Suppressor macrophage treated with lipopolysaccharide for 1 hour (primary cell): ENCODE measurements at regions not wholly inside any gene's neighbourhood (a gene's known extent, or its start where the extent isn't known, plus 50 kb on each side); places are given as distances from the start of the nearest gene placed in this dataset.
"Not testable (repeated sequence)": the region's sequence is repeated elsewhere in the genome, so short reads cannot be mapped to it uniquely, and the experiment has no call there.

Source experiments
- DNase-seq, 3 donors: peaks; one replicate each; pipeline ENCODE4 v3.0.0-alpha.2; 2020 to 2022

DNA sequence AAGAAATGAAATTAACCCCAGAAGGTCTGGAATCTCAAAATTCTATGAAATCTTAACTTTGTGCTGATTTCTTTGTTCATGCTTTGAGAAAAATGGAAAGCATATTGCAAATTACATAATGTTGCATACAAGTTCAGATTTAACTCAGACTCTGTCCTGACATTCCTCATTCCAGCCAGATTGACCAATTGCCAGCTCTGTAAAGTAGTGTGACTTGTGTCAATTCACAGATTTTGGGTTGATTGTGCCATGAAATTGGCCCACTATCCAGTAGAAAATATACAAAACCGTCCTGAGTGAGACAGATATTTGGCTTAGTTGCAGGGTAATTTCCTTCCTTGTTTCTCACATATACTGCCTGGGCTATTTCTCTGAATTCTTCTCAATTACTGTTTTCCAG, 1312.6 kb downstream of the ROBO1 start:
- no peak for DNase-seq

DNA sequence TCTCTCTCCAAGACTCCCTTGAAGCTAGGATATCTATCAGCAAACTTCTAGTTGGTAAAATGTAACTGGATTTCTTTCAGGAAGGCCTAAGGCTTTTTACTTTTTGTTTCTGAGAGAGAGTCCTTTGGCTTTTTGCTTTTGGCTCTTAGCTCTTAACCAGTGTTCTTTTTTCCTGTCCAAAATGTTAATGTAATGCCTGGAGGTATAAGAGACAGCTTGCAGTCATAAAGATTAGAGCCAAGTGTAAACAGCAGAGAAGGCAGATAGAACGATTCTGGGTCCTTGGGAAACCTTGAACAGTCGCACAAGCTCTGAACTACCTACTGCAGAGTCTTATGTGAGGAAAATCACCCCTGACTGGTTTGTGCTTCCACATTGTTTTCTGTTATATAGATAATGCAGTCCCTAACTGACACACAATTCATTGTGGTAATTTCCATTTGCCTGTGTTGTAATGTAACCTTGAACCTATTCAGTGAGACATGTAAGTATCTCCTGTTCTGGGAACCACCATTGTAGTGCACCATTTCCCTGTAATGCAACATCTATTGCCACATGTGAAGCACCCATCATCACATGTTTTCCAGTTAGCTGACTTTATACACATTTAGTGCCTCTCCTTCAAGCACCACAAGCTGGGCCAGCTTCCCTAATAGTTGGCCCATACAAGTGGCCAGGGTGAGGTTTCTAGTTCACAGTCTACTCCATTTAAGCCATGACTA, 1311.9 kb downstream of the ROBO1 start:
- DNase-seq: no peak

DNA sequence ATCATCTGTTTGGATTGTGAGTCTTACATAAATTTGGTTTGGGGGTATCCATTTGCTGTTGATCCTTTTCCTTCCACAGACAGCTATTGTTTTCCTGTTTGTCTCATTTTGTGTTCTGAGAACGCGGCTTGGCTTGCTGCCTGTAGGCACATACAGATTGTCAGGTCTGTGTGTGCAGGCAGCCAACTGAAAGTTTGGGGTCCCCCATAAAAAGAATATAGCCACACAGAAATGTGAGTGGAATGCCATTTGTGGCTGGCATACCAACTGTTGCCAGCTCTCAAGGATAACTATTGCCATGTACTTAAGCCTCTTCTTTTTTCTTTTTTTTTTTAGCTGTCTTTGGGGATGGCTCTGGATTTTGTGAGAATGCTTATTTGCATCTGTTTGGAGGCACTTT, 1308.0 kb downstream of the ROBO1 start:
- no peak for DNase-seq

DNA sequence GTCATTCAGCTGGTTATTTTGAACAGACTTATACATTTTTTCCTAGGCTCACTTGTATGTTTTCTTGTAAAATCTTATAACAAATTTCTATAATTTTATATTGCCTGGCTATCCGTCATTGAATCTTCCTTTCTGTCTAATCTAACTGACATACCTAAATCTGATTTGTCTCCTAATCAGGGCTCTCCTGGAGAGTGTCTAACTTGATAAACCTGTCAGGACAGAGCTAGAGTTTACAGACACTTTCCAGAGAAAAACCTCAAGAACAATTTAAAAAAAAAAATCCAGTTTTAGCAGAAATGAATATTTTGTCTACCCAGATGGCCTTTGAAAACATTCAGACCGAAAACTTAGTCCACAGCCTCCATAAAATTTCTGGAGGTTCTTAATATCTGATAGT, 1305.8 kb downstream of the ROBO1 start:
- no peak for DNase-seq

DNA sequence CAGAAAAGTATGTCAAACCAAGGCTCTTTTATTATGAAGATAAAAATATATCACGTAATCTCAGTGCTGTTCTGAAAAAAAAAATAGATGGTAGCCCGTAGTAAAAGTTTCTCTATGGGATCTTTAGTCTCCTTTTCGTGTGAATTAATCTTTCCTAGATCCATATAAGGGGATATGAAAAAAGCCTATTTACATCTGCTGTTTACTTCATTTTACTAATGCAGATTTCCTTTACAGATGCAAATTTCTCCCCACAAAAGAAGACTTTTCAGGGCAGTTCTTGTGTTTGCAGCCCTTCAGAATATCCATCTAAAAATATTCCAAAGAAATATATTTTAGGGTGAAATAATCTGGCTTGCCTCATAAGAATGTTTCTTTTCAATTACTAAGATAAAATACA, 1291.7 kb downstream of the ROBO1 start:
- DNase-seq: no peak

DNA sequence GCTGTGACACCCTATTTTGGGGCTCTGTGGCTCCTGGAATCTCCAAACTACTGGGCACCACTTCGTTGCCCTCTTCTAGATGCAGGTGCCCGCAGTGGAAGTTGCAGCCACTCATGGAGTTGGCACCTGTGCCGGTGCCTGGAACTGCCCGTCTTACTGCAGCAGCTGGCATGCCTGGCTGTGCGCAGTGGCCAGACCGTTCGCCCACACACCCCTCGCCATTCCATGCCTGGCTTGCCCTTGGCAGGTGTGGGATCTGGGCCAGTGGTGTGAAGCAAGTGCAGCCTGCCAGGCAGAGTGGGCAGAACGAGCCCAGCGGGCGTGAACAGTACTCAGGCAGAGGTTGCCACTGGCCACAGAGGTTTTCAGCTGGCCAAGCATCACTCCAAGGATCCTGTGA, 1286.7 kb downstream of the ROBO1 start:
- no peak for DNase-seq

DNA sequence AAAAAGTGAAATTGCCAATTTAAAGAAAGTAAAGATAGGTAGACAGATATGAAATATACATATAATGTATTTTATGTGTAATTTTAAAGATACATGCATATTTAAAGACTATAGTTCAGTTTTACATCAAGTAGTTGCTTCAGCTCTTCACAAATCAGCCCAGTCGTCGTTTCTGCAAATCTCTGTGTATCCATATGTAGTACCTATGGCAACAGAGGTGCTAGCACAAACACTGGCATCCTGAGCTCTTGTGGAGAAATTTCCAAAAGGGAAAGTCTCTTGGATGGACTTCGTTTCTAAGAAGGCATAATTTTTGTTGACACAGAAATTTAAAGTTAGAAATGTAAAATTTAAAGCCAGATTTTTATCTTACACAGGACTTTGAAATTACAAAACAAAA, 1284.7 kb downstream of the ROBO1 start:
- DNase-seq: no peak

DNA sequence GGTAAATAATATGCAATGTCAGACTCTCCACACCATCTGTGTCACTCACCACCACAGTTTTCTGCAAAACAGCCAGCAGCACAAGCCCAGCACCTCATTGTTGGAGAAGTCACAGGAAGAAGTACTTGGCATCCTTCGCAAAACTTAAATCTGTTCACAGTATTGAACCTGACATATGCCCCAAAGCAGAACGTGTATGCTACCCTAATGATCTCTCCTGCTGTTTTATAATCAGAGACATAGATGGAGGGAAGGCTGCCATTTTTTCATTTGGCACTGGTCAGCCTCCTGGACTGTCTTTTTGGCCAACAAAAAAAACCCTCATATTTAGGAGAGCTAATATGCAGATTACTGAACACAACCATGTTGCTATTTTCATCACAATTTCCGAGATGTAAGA, 1272.9 kb downstream of the ROBO1 start:
- DNase-seq: no peak

DNA sequence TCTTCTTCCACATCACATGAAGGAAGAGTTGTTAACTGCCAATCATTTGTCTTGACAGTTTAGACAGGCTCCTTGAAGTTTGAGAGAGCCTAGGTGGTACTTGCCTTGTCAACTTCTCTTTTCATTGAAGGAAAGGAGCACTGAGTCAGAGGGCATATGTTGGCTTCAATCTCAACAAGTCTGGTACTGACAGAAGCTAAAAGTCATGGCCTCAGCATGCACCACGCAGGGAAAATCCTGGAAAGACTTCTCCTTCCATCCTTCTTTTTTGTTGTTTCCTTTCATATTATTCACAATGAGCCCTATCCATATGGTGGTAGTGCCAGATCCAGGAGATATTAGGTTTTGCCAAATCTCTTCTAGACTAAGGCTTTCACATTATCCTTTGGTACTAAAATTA, 1272.5 kb downstream of the ROBO1 start:
- DNase-seq: no peak

DNA sequence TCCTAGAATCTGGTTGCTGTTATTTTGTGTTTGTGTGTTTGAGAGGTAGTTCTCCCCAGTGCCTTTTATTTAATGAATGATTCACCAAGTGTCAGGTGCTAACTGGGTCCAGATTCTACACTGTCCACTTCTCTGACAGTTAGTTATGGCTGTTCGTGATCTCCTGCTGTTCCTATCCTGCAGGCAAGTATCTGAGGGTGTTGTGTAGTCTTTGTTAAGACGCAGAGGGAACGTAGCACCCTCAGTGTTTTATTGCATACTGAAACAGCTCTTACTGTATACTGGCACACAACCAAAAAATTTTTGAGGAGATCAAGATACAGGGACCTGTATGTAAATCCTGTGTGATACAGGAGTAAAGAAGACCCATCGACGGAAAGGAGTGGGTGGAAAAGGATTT, 1271.3 kb downstream of the ROBO1 start:
- no peak for DNase-seq

DNA sequence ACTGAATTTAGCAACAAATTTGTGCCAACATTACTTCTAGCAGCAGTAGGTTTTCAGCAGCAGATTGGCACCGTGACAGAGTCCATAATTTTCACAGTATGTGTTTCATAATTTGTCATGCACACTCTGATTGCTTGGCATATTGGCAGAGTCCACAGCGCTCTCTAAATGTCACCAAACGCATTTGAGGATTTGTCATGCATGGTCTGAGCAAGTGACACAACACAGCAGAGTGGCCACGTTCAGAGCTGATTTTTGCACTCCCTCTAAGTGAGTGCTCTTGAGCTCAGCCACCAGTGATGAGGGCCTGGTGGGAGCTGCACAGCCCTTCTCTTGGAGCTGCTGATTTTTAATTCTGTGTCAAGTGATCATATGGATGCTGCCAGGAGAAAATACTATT, 1270.8 kb downstream of the ROBO1 start:
- no peak for DNase-seq

DNA sequence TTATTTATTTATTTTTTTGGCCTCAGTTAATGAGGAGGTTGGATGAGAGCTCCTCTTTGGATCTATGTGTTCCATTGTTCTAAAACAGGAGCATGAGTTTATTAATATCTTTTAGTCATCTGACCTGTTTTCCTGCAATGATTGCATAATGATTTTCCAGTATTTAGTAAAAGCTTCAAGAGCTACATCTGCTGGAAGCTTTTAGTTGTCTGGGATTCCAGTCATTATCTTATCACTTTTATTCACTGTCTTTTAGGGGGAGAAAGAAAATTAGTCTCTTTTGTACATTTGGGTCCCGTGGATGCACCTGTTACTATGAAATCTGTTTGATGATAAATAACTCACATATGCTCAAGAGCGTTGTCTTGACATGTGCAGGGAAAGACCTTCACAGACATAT, 1270.0 kb downstream of the ROBO1 start:
- no peak for DNase-seq

DNA sequence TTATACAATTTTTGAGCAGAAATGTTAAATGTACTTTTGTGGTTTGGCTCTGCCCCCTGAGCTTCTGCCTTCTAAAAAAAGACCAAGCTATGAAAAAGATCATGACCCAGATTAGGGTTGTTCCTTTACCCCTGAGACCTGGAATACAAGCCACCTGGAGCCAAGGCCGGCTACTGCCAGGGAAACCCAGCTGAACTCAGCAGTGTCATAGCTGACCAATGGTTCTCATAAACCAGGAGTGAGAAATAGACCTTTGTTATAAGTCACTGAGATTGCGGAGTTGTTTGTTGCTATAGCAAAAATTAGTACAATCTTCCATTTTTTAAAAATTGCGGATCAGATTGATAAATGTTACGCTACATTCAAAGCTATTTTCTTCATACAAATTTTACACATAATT, 1261.7 kb downstream of the ROBO1 start:
- no peak for DNase-seq

DNA sequence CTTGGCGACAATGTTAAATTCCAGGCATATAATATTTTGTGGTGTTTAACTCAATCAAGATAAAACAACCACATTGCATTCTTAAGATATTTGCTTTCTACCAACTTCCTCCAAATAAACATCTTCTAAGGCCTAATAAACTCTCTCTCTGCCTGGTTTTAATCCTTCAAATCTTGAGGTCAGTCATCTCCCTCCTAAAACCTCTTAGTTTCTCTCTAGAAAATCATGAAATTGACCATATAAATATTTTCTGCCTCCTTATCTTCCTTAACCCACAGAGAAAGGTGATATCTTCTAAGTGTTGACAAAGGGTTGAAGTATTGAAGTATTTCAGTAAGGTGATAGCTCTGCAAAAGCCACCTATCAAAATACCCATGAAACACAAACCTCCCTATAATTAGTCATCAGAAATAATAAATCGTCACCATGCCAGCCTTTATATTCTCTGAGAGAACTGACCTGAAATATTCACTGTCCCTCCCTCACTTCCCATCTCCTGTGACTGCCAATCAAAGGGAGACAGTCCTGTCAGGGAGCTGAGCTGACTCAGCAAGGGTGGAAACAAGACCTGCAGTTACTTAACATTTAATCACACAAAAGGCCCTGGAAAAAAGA, 1261.1 kb downstream of the ROBO1 start:
- DNase-seq: no peak

DNA sequence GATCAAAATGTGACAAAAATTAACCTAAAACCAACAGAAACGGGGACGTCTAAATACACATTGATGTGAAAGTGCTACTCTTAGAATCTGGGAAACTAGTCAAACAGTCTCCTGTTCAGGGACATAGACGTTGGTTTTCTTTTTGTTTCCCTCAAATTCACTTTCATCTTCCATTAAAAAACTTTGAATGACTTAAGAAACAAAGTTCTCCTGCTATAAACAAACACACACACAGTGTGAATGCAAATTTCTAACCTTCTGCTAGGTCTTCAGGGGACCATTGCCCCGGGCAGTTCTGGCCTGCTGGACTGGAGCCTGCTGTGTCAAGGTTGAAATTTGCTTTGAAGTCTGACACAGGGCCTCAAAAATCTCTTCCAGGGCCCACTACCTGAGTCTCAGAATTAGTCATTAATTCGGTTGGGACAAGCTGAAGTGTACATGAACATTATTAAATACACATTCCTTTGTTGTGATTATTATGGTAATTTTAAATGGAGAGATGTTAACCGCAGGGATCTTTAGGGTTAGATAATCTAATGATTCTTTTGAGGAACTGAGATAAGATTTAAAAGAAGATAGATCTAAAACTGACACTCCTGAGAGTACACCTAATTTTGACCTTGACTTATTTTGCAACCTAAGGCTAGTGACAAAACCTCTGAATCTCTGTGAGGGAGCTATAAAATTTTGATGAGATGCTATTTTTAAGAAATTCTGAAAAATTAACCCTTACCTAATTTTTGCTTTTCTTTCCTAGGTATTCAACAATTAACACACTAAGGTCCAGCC, 1260.4 kb downstream of the ROBO1 start:
- DNase-seq: no peak

DNA sequence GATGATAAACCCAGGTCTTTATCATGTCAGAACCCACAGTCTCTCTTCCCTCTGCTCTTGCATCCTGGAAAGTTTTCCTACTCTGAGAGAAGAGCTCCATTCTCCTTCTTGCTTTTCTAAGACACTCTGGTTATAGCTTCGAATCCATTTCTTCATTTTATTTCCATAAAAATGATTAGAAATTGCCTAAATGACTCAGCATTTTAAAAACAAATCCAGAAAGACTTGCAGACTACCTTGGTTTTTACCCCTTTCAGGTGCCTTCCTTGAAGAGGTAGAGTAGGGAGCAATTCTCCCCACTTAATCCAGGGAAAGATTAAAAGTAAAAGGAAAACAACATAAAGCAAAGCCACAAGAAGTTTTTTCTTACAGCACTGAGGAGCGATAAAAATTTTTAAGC, 1256.0 kb downstream of the ROBO1 start:
- DNase-seq: no peak

DNA sequence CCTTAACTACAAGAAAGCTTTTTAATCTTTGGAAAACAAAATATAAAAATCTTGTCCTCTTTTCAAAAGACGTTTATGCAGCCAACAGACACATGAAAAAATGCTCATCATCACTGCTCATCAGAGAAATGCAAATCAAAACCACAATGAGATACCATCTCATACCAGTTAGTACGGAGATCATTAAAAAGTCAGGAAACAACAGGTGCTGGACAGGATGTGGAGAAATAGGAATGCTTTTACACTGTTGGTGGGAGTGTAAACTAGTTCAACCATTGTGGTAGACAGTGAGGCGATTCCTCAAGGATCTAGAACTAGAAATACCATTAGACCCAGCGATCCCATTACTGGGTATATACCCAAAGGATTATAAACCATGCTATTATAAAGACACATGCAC, 1255.0 kb downstream of the ROBO1 start:
- DNase-seq: not testable (repeated sequence)

DNA sequence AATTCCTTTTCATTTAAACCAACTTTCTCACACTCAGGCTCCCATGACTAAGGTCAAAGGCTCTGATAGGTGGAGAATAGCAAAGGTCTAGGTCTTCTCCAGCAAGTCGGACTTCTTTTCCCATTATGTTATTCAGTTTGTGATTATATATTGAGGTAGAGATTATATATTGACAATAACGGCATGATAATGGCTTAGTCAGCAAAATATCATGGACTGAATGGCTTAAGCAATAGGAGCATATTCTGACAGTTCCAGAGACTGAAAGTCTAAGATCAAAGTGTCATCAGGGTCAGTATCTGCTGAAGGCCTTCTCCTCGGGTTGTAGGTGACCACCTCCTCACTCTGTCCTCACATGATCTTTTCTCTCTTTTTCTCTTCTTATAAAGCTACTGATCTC, 1251.4 kb downstream of the ROBO1 start:
- no peak for DNase-seq

DNA sequence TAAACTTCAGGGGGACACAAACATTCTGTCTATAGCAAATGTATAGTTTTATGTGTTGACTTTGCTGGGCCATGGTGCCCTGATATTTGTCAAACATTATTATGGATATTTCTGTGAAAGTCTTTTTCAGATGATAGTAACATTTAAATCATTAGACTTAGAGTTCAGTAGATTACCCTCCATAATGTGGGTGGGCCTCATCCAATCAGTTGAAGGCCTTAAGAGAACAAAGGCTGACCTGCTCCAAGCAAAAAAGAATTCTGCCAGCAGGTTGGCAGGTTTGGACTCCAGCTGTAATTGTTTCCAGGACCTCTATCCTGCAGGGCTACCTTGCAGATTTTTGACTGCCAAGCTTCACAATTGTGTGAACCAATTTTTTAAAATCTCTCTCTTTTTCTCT, 1250.9 kb downstream of the ROBO1 start:
- no peak for DNase-seq

DNA sequence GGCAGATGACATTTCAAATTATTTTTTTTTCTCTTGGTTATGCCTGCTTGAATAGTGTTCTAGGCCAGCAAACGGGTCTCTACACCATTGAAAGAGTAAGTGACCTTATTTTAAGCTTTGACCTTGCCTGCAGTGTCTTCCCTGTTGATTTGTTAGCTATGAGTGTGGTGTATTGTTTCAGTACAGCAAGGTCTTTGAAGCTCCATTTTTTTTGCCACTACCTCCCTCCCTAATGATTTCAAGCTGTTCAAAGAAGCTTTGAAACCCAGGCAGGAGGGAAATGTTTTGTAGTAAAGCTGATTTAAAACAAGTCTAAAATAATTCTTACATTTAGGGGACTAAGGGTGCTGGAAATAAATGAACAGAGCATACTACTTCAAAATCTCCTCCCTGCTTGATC, 1249.8 kb downstream of the ROBO1 start:
- no peak for DNase-seq

DNA sequence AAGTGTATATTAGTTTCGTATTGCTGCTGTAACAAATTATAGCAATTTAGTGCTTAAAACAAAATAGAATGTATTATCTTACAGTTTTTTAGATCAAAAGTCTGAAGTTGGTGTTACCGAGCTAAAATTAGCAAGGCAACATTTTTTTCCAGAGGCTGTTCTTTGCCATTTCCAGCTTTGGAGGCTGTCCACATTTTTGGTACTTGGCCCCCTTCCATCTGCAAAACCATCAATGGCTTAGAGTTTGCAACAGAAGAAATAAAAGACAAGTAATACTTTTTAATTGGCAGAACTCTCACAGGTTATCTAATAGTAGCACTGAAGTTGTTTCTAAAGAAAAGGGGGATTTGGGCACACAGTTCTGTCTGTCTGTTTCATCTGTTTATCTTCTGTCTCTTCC, 1248.5 kb downstream of the ROBO1 start:
- no peak for DNase-seq

DNA sequence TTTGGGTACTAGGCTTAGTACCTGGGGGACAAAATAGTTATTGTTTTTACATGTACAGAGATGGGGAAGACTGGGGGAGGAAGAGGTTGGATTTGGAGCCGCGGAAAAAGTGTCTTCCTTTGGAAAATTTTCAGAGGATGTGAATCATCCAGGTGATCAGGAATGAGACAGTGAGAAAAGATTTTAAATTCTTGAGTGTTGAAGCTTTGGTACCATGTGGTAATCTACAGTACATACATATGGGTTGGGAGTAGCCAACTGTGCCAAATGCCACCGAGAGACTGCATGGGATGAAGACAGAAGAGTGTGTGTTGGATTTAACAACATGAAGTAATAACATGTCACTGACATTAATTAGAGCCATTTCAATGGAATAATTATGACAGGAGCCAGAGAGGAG, 1238.2 kb downstream of the ROBO1 start:
- no peak for DNase-seq

DNA sequence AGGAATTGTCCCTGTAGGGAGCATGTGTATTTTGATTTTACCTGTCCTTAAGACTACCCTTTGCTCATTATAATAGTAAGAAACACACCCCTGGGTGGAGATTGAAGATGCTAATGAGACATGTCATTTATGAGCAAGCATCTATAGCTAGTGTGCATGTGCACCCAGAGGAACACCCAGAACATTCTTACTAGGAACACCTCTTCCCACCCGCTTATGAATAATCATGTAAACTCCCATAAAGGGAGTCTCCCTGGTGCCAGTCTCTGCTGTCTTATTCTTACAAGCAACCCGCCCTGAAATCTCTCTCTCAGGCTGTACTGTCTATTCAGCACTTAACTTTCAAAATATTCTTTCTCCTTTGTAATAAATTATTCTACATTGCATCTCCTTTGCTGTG, 1227.3 kb downstream of the ROBO1 start:
- DNase-seq: no peak

DNA sequence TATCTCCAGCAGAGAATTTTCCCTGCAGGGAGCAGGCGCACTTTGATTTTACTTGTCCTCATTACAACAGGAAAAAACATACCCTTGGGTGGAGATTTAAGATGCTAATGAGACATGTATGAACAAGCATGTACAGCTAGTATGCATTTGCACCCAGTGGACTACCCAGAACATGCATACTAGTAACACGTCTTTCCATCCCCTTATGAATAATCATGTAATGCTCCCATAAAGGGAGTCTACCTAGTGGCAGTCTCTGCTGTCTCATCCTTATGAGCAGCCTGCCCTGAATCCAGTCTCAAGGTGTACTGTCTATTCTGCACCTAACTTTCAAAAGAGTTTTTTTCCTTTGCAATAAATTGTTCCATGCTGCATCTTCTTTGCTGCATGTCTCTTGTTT, 1222.0 kb downstream of the ROBO1 start:
- DNase-seq: no peak
